MCF 10A (cell line): ENCODE measurements at regions not wholly inside any gene's neighbourhood (a gene's known extent, or its start where the extent isn't known, plus 50 kb on each side); places are given as distances from the start of the nearest gene placed in this dataset.

Experiments
- BruUV-seq: library from RNA; stranded (reverse); fragments of 400-500 nt; replicated peaks from 2 replicates; lab custom pipeline; 2021; lab: Mats Ljungman, UMichigan
- CTCF ChIA-PET: fragments of 300-600 bp; sonication (Branson Sonifier 250); formaldehyde crosslinking; extraction: SDS; loops from one replicate; lab custom pipeline; 2021; ENCODE audit warnings: antibody characterized with exemption, inconsistent platforms; lab: Yijun Ruan, JAX
- POLR2A ChIA-PET: fragments of 300-600, 350-650 bp; sonication (Branson Sonifier 250); formaldehyde crosslinking; extraction: SDS; loops from one replicate; lab custom pipeline; 2020; ENCODE audit warnings: antibody characterized with exemption, inconsistent platforms; lab: Yijun Ruan, JAX
- DNase-seq: peaks from one replicate; pipeline ENCODE4 v3.0.0-alpha.2; 2018; ENCODE audit not compliant: unreplicated experiment
- H3K27ac Mint-ChIP-seq: one replicate; pipeline ENCODE4 v1.8.0; 2022; ENCODE audit warnings: mild to moderate bottlenecking, low read depth, mixed read lengths; ENCODE audit not compliant: unreplicated experiment
- H3K27me3 Mint-ChIP-seq: one replicate; pipeline ENCODE4 v1.8.0; 2022; ENCODE audit warnings: mixed read lengths; ENCODE audit not compliant: insufficient read depth, unreplicated experiment
- H3K36me3 Mint-ChIP-seq: one replicate; pipeline ENCODE4 v1.8.0; 2022; ENCODE audit warnings: mild to moderate bottlenecking, moderate library complexity, mixed read lengths; ENCODE audit not compliant: insufficient read depth, unreplicated experiment
- H3K4me1 Mint-ChIP-seq: one replicate; pipeline ENCODE4 v1.8.0; 2022; ENCODE audit warnings: mixed read lengths; ENCODE audit not compliant: insufficient read depth, unreplicated experiment
- H3K4me3 Mint-ChIP-seq: one replicate; pipeline ENCODE4 v1.8.0; 2022; ENCODE audit warnings: mild to moderate bottlenecking, moderate library complexity, mixed read lengths; ENCODE audit not compliant: unreplicated experiment
- H3K9me3 Mint-ChIP-seq: one replicate; pipeline ENCODE4 v1.8.0; 2022; ENCODE audit warnings: mixed read lengths; ENCODE audit not compliant: unreplicated experiment
- CTCF ChIP-seq: fragments of 200-600 bp; IDR thresholded peaks from one replicate; pipeline ENCODE4 v1.8.0; 2022; ENCODE audit warnings: antibody characterized with exemption, mild to moderate bottlenecking; ENCODE audit not compliant: unreplicated experiment
- intact Hi-C: fragments of 100-400 bp; cut with micrococcal nuclease; formaldehyde crosslinking; loops from 2 replicates; pipeline ENCODE4 v1.14.1; 2022

GRCh38 chr16:23013484-23013883, 135.8 kb downstream of the USP31 start:
- Mint-ChIP-seq H3K9me3 (no peaks in the 10 kb centered on the region), H3K4me1 (no peaks in the 10 kb centered on the region), H3K27ac (no peak overlapping the region), H3K36me3 (no peaks in the 10 kb centered on the region), H3K27me3 (peaks cover 40% of the 10 kb centered on the region), H3K4me3 (no peak overlapping the region)
- peak; percentile 15 for TF ChIP-seq CTCF
- peak; percentile 10 for DNase-seq
- ChIA-PET CTCF (interaction anchor here (0.6 to 1.1 kb wide), 3 partner anchors 11 to 331 kb away, joined by 3 read pairs; no protein-coding TSS in a partner anchor), POLR2A (no interaction called here)
- no TSS peak for BruUV-seq
- intact Hi-C loops: no loop called here

- no peaks in the 10 kb centered on the region for H3K9me3 Mint-ChIP-seq
- intact Hi-C loops: no loop called here
- no peak for DNase-seq
- ChIA-PET POLR2A (no interaction called here), CTCF (no interaction called here)
- TF ChIP-seq CTCF: no peak
- no peaks in the 10 kb centered on the region for H3K4me1 Mint-ChIP-seq
- peaks cover 62% of the 10 kb centered on the region for H3K27me3 Mint-ChIP-seq
- H3K36me3 Mint-ChIP-seq: no peaks in the 10 kb centered on the region
- no TSS peak for BruUV-seq
- no peak overlapping the region for H3K27ac Mint-ChIP-seq
- no peak overlapping the region for H3K4me3 Mint-ChIP-seq
Measured at GRCh38 chr16:23009075-23009474, 140.2 kb downstream of the USP31 start.

GRCh38 chr16:23008041-23008440, 141.2 kb downstream of the USP31 start:
- Mint-ChIP-seq H3K27ac (no peak overlapping the region), H3K4me1 (no peaks in the 10 kb centered on the region), H3K9me3 (no peaks in the 10 kb centered on the region), H3K4me3 (no peak overlapping the region), H3K27me3 (peaks cover 71% of the 10 kb centered on the region), H3K36me3 (no peaks in the 10 kb centered on the region)
- intact Hi-C loops: no loop called here
- no TSS peak for BruUV-seq
- no peak for TF ChIP-seq CTCF
- CTCF ChIA-PET: interaction anchor here (0.6 kb wide), 1 partner anchor 37 kb away, joined by 3 read pairs; no protein-coding TSS in a partner anchor
- POLR2A ChIA-PET: no interaction called here
- no peak for DNase-seq

GRCh38 chr16:23006380-23006779, 142.9 kb downstream of the USP31 start:
- ChIA-PET CTCF (no interaction called here), POLR2A (no interaction called here)
- no peak for TF ChIP-seq CTCF
- intact Hi-C loops: no loop called here
- no TSS peak for BruUV-seq
- no peaks in the 10 kb centered on the region for H3K4me1 Mint-ChIP-seq
- H3K27ac Mint-ChIP-seq: no peak overlapping the region
- DNase-seq: no peak
- no peaks in the 10 kb centered on the region for H3K9me3 Mint-ChIP-seq
- peaks cover 72% of the 10 kb centered on the region for H3K27me3 Mint-ChIP-seq
- no peaks in the 10 kb centered on the region for H3K36me3 Mint-ChIP-seq
- H3K4me3 Mint-ChIP-seq: no peak overlapping the region
